HEK293 (cell line): ENCODE measurements at regions not wholly inside any gene's neighbourhood (a gene's known extent, or its start where the extent isn't known, plus 50 kb on each side); places are given as distances from the start of the nearest gene placed in this dataset.

Experiments used
- CTCF ChIA-PET: fragments of 350-600 bp; formaldehyde crosslinking; extraction: SDS; loops from one replicate; lab custom pipeline; 2021; ENCODE audit warnings: antibody characterized with exemption; lab: Yijun Ruan, JAX
- POLR2A ChIA-PET: fragments of 300-600 bp; formaldehyde crosslinking; extraction: SDS; loops from one replicate; lab custom pipeline; 2020; ENCODE audit warnings: antibody characterized with exemption, inconsistent platforms; lab: Yijun Ruan, JAX
- H3K27ac ChIP-seq: fragments of 200-500 bp; sonication (Bioruptor generic); 2 replicates; pipeline ENCODE4 v1.5.1; 2014; ENCODE audit warnings: low read depth, low read length, control low read depth, inconsistent platforms; ENCODE audit errors: extremely low read depth
- H3K36me3 ChIP-seq, 2 experiments: fragments of 200-500 bp in 1 of 2; sonication (Bioruptor generic) in 1 of 2; 1 replicate in 1 of 2; 2 replicates in 1 of 2; pipeline ENCODE4 v1.5.1; 2014 to 2017; ENCODE audit warnings: inconsistent platforms in 2 of 2, low read length in 2 of 2; ENCODE audit not compliant: control insufficient read depth in 2 of 2, insufficient read depth in 1 of 2
- H3K4me1 ChIP-seq: fragments of 200-500 bp; sonication (Bioruptor generic); 2 replicates; pipeline ENCODE4 v1.5.1; 2014; ENCODE audit warnings: mild to moderate bottlenecking, low read length, inconsistent platforms; ENCODE audit not compliant: control insufficient read depth, insufficient read depth
- H3K4me3 ChIP-seq: 2 replicates; pipeline ENCODE4 v1.5.1; 2011; ENCODE audit warnings: low read depth, mild to moderate bottlenecking, control low read depth, low read length, moderate library complexity
- H3K9me3 ChIP-seq: fragments of 200-500 bp; sonication (Bioruptor generic); 2 replicates; pipeline ENCODE4 v1.5.1; 2014; ENCODE audit warnings: low read depth, low read length, inconsistent platforms; ENCODE audit not compliant: control insufficient read depth, insufficient read depth
- BCL11A ChIP-seq: fragments of 450-650 bp; formaldehyde crosslinking; IDR thresholded peaks from 2 replicates; pipeline ENCODE4 v1.5.1; 2016; ENCODE audit warnings: low read depth, missing biosample characterization, missing genetic modification characterization
- GLIS1 ChIP-seq: fragments of 450-650 bp; formaldehyde crosslinking; IDR thresholded peaks from 2 replicates; pipeline ENCODE4 v1.5.1; 2016; ENCODE audit warnings: missing biosample characterization, missing genetic modification characterization
- KLF7 ChIP-seq: fragments of 450-650 bp; formaldehyde crosslinking; IDR thresholded peaks from 2 replicates; pipeline ENCODE4 v1.5.1; 2016; ENCODE audit warnings: missing biosample characterization, missing genetic modification characterization, borderline replicate concordance
- MYNN ChIP-seq: fragments of 450-650 bp; formaldehyde crosslinking; IDR thresholded peaks from 2 replicates; pipeline ENCODE4 v1.5.1; 2016; ENCODE audit warnings: missing biosample characterization, missing genetic modification characterization, borderline replicate concordance
- PRDM1 ChIP-seq: fragments of 450-650 bp; formaldehyde crosslinking; IDR thresholded peaks from 2 replicates; pipeline ENCODE4; 2016; ENCODE audit warnings: missing biosample characterization, missing genetic modification characterization
- REPIN1 ChIP-seq: fragments of 450-650 bp; formaldehyde crosslinking; IDR thresholded peaks from 2 replicates; pipeline ENCODE4 v1.5.1; 2017; ENCODE audit warnings: missing biosample characterization, missing genetic modification characterization, low read depth
- ZBTB17 ChIP-seq: fragments of 450-650 bp; formaldehyde crosslinking; IDR thresholded peaks from 2 replicates; pipeline ENCODE4 v1.5.1; 2016; ENCODE audit warnings: missing biosample characterization, missing genetic modification characterization
- ZBTB48 ChIP-seq: fragments of 450-650 bp; formaldehyde crosslinking; IDR thresholded peaks from 2 replicates; pipeline ENCODE4 v1.5.1; 2016; ENCODE audit warnings: missing biosample characterization, missing genetic modification characterization
- ZBTB7A ChIP-seq: fragments of 450-650 bp; formaldehyde crosslinking; IDR thresholded peaks from 2 replicates; pipeline ENCODE4 v1.5.1; 2016; ENCODE audit warnings: low read depth, missing biosample characterization, missing genetic modification characterization
- ZFP41 ChIP-seq: fragments of 450-650 bp; formaldehyde crosslinking; IDR thresholded peaks from 2 replicates; pipeline ENCODE4 v1.5.1; 2016; ENCODE audit warnings: missing biosample characterization, missing genetic modification characterization, borderline replicate concordance
- ZNF174 ChIP-seq: fragments of 450-650 bp; formaldehyde crosslinking; IDR thresholded peaks from 2 replicates; pipeline ENCODE4 v1.5.0; 2017; ENCODE audit warnings: missing biosample characterization, mild to moderate bottlenecking, missing genetic modification characterization
- ZNF19 ChIP-seq: fragments of 450-650 bp; formaldehyde crosslinking; IDR thresholded peaks from 2 replicates; pipeline ENCODE4; 2016; ENCODE audit warnings: missing biosample characterization, missing genetic modification characterization, low read depth
- ZNF302 ChIP-seq: fragments of 450-650 bp; formaldehyde crosslinking; IDR thresholded peaks from 2 replicates; pipeline ENCODE4 v1.5.1; 2016; ENCODE audit warnings: missing biosample characterization, missing genetic modification characterization, low read depth
- ZNF350 ChIP-seq: fragments of 450-650 bp; formaldehyde crosslinking; IDR thresholded peaks from 2 replicates; pipeline ENCODE4 v1.5.0; 2017; ENCODE audit warnings: missing biosample characterization, mild to moderate bottlenecking, missing genetic modification characterization
- ZNF433 ChIP-seq: fragments of 450-650 bp; formaldehyde crosslinking; IDR thresholded peaks from 2 replicates; pipeline ENCODE4 v1.5.1; 2016; ENCODE audit warnings: missing biosample characterization, missing genetic modification characterization, low read depth
- ZNF555 ChIP-seq: fragments of 450-650 bp; formaldehyde crosslinking; conservative IDR thresholded peaks from 2 replicates; pipeline ENCODE4 v1.5.1; 2017; ENCODE audit warnings: missing biosample characterization, mild to moderate bottlenecking, missing genetic modification characterization, inconsistent platforms
- ZNF623 ChIP-seq: fragments of 450-650 bp; formaldehyde crosslinking; IDR thresholded peaks from 2 replicates; pipeline ENCODE4 v1.5.1; 2016; ENCODE audit warnings: missing biosample characterization, missing genetic modification characterization
- ZNF654 ChIP-seq: fragments of 450-650 bp; formaldehyde crosslinking; IDR thresholded peaks from 2 replicates; pipeline ENCODE4 v1.5.1; 2016; ENCODE audit warnings: low read depth, missing biosample characterization, missing genetic modification characterization
- ZNF658 ChIP-seq: fragments of 450-650 bp; formaldehyde crosslinking; IDR thresholded peaks from 2 replicates; pipeline ENCODE4; 2016; ENCODE audit warnings: missing biosample characterization, missing genetic modification characterization
- ZNF768 ChIP-seq: fragments of 450-650 bp; formaldehyde crosslinking; IDR thresholded peaks from 2 replicates; pipeline ENCODE4 v1.5.1; 2018; ENCODE audit warnings: missing biosample characterization, mild to moderate bottlenecking, missing genetic modification characterization
- ZNF785 ChIP-seq: fragments of 450-650 bp; formaldehyde crosslinking; IDR thresholded peaks from 2 replicates; pipeline ENCODE4 v1.5.1; 2016; ENCODE audit warnings: missing biosample characterization, missing genetic modification characterization
- TF ChIP-seq, protein P1 (sequence below): sonication (generic); formaldehyde crosslinking; IDR thresholded peaks from 2 replicates; pipeline ENCODE4 v1.8.1; 2022; ENCODE audit warnings: mild to moderate bottlenecking, moderate library complexity, missing genetic modification reagents
- TF ChIP-seq, protein P2 (sequence below): fragments of 450-650 bp; formaldehyde crosslinking; IDR thresholded peaks from 2 replicates; pipeline ENCODE4 v1.5.1; 2016; ENCODE audit warnings: missing biosample characterization, missing genetic modification characterization
- TF ChIP-seq, protein P3 (sequence below): fragments of 450-650 bp; formaldehyde crosslinking; IDR thresholded peaks from 2 replicates; pipeline ENCODE4 v1.5.1; 2017; ENCODE audit warnings: missing biosample characterization, mild to moderate bottlenecking, missing genetic modification characterization, moderate library complexity
- TF ChIP-seq, protein P4 (sequence below): fragments of 450-650 bp; formaldehyde crosslinking; IDR thresholded peaks from 2 replicates; pipeline ENCODE4 v1.5.1; 2016; ENCODE audit warnings: missing biosample characterization, missing genetic modification characterization
- TF ChIP-seq, protein P5 (sequence below): fragments of 450-650 bp; formaldehyde crosslinking; IDR thresholded peaks from 2 replicates; pipeline ENCODE4 v1.5.0; 2017; ENCODE audit warnings: missing biosample characterization, missing genetic modification characterization, borderline replicate concordance

DNA sequence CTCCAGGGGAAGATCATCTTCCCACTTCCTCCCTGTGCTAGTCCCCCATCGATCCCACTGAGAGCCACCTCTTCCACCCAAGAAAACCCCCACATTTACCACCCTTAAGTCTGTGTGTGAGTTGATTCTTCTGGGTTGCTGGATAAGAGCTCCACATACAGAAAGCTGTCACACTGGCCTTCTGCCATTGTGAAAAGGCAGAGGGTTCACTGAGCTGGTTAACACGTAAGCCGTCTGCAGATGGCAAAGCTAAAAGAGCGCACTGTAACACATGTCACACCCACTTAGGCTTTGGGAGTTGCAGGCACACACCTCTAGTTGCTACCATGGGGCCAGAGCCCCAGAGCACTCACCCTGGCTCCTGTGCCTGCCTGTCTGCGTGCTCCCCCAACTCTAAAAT lies 309.8 kb upstream of the LRRC3B start:
- POLR2A ChIA-PET, result no interaction called here
- H3K36me3 ChIP-seq, result no peaks in the 10 kb centered on the region
- H3K4me3 ChIP-seq, result no peak overlapping the region
- TF ChIP-seq ZNF555 (tag by site-specific recombination) (no peak), ZNF350 (no peak), ZBTB7A (tag by site-specific recombination) (no peak), ZNF302 (tag by site-specific recombination) (no peak), ZNF768 (no peak), ZNF19 (tag by site-specific recombination) (no peak), ZFP41 (no peak), ZBTB48 (no peak), ZNF174 (tag by site-specific recombination) (no peak), REPIN1 (tag by site-specific recombination) (no peak), ZNF785 (tag by site-specific recombination) (no peak), MYNN (tag by site-specific recombination) (no peak), GLIS1 (no peak)
- TF ChIP-seq, protein P1, sequence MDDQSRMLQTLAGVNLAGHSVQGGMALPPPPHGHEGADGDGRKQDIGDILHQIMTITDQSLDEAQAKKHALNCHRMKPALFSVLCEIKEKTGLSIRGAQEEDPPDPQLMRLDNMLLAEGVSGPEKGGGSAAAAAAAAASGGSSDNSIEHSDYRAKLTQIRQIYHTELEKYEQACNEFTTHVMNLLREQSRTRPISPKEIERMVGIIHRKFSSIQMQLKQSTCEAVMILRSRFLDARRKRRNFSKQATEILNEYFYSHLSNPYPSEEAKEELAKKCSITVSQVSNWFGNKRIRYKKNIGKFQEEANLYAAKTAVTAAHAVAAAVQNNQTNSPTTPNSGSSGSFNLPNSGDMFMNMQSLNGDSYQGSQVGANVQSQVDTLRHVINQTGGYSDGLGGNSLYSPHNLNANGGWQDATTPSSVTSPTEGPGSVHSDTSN (CRISPR knock-in tag), result no peak
- TF ChIP-seq, protein P2, sequence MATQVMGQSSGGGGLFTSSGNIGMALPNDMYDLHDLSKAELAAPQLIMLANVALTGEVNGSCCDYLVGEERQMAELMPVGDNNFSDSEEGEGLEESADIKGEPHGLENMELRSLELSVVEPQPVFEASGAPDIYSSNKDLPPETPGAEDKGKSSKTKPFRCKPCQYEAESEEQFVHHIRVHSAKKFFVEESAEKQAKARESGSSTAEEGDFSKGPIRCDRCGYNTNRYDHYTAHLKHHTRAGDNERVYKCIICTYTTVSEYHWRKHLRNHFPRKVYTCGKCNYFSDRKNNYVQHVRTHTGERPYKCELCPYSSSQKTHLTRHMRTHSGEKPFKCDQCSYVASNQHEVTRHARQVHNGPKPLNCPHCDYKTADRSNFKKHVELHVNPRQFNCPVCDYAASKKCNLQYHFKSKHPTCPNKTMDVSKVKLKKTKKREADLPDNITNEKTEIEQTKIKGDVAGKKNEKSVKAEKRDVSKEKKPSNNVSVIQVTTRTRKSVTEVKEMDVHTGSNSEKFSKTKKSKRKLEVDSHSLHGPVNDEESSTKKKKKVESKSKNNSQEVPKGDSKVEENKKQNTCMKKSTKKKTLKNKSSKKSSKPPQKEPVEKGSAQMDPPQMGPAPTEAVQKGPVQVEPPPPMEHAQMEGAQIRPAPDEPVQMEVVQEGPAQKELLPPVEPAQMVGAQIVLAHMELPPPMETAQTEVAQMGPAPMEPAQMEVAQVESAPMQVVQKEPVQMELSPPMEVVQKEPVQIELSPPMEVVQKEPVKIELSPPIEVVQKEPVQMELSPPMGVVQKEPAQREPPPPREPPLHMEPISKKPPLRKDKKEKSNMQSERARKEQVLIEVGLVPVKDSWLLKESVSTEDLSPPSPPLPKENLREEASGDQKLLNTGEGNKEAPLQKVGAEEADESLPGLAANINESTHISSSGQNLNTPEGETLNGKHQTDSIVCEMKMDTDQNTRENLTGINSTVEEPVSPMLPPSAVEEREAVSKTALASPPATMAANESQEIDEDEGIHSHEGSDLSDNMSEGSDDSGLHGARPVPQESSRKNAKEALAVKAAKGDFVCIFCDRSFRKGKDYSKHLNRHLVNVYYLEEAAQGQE (tag by site-specific recombination), result no peak
- TF ChIP-seq, protein P3, sequence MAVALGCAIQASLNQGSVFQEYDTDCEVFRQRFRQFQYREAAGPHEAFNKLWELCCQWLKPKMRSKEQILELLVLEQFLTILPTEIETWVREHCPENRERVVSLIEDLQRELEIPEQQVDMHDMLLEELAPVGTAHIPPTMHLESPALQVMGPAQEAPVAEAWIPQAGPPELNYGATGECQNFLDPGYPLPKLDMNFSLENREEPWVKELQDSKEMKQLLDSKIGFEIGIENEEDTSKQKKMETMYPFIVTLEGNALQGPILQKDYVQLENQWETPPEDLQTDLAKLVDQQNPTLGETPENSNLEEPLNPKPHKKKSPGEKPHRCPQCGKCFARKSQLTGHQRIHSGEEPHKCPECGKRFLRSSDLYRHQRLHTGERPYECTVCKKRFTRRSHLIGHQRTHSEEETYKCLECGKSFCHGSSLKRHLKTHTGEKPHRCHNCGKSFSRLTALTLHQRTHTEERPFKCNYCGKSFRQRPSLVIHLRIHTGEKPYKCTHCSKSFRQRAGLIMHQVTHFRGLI (tag by site-specific recombination), result no peak
- no peaks in the 10 kb centered on the region for H3K4me1 ChIP-seq
- CTCF ChIA-PET, result no interaction called here
- no peaks in the 10 kb centered on the region for H3K9me3 ChIP-seq
- H3K27ac ChIP-seq, result no peak overlapping the region

DNA sequence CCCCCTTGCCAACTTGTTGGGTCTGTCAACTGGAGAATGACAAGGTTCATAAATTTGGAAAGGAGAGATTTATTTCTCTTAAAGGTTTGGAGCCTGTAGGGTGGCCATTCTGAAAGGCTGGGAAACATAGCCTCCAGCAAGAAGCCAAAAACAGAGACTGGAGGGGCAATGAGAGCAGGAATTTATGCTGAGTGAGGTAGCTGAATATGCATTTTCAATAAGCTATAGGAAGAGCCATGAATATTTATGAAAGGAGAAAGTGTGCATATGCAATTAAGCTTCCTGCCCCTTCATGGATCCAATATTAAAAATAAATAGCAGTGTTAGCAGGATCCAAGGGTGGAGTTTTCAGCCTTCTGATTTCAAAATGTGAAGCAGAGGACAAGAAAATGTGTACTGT lies 306.1 kb upstream of the LRRC3B start:
- ChIA-PET POLR2A (no interaction called here), CTCF (no interaction called here)
- Histone ChIP-seq H3K27ac (no peak overlapping the region), H3K9me3 (no peaks in the 10 kb centered on the region), H3K36me3 (no peaks in the 10 kb centered on the region), H3K4me1 (no peaks in the 10 kb centered on the region), H3K4me3 (no peak overlapping the region)
- TF ChIP-seq, protein P4, sequence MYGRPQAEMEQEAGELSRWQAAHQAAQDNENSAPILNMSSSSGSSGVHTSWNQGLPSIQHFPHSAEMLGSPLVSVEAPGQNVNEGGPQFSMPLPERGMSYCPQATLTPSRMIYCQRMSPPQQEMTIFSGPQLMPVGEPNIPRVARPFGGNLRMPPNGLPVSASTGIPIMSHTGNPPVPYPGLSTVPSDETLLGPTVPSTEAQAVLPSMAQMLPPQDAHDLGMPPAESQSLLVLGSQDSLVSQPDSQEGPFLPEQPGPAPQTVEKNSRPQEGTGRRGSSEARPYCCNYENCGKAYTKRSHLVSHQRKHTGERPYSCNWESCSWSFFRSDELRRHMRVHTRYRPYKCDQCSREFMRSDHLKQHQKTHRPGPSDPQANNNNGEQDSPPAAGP (tag by site-specific recombination), result no peak
- TF ChIP-seq BCL11A (tag by site-specific recombination) (no peak), ZNF623 (tag by site-specific recombination) (no peak), ZBTB17 (no peak), KLF7 (no peak), ZNF433 (tag by site-specific recombination) (no peak), ZNF654 (tag by site-specific recombination) (no peak), PRDM1 (tag by site-specific recombination) (no peak), ZNF658 (tag by site-specific recombination) (no peak), ZNF555 (tag by site-specific recombination) (no peak)
- TF ChIP-seq, protein P1 (CRISPR knock-in tag), result no peak
- TF ChIP-seq, protein P5, sequence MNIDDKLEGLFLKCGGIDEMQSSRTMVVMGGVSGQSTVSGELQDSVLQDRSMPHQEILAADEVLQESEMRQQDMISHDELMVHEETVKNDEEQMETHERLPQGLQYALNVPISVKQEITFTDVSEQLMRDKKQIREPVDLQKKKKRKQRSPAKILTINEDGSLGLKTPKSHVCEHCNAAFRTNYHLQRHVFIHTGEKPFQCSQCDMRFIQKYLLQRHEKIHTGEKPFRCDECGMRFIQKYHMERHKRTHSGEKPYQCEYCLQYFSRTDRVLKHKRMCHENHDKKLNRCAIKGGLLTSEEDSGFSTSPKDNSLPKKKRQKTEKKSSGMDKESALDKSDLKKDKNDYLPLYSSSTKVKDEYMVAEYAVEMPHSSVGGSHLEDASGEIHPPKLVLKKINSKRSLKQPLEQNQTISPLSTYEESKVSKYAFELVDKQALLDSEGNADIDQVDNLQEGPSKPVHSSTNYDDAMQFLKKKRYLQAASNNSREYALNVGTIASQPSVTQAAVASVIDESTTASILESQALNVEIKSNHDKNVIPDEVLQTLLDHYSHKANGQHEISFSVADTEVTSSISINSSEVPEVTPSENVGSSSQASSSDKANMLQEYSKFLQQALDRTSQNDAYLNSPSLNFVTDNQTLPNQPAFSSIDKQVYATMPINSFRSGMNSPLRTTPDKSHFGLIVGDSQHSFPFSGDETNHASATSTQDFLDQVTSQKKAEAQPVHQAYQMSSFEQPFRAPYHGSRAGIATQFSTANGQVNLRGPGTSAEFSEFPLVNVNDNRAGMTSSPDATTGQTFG (tag by site-specific recombination), result no peak
